Stimulated activated naive CD8-positive, alpha-beta T cell treated with anti-CD3 and anti-CD28 coated beads, Interleukin-15, amount 100 ng/mL, for 72 hours (primary cell): ENCODE measurements at regions not wholly inside any gene's neighbourhood (a gene's known extent, or its start where the extent isn't known, plus 50 kb on each side); places are given as distances from the start of the nearest gene placed in this dataset.
"Not testable (repeated sequence)": the region's sequence is repeated elsewhere in the genome, so short reads cannot be mapped to it uniquely, and the experiment has no call there.

Experiments used
- ATAC-seq: fragments of 150-1000 bp; cut with Tn5 transposase; 2 replicates; pipeline ENCODE4 v1.10.0; 2021; ENCODE audit warnings: mild to moderate bottlenecking, moderate library complexity
- DNase-seq, 2 donors: peaks; one replicate each; pipeline ENCODE4 v3.0.0; 2021 to 2022
- H3K27ac Mint-ChIP-seq, 2 donors: one replicate each; pipeline ENCODE4 v1.8.0; 2022; ENCODE audit warnings: mild to moderate bottlenecking in 2 of 2, mixed read lengths in 2 of 2, moderate library complexity in 2 of 2
- H3K27me3 Mint-ChIP-seq: one replicate; pipeline ENCODE4 v1.8.0; 2022; ENCODE audit warnings: mixed read lengths
- H3K4me1 Mint-ChIP-seq: one replicate; pipeline ENCODE4 v1.8.0; 2022; ENCODE audit warnings: mild to moderate bottlenecking, mixed read lengths
- H3K4me3 Mint-ChIP-seq, 2 donors: one replicate each; pipeline ENCODE4 v1.8.0; 2022; ENCODE audit warnings: mild to moderate bottlenecking in 2 of 2, mixed read lengths in 2 of 2, moderate library complexity in 1 of 2
- H3K9me3 Mint-ChIP-seq, 2 donors: one replicate each; pipeline ENCODE4 v1.8.0; 2022; ENCODE audit warnings: mixed read lengths in 2 of 2

GRCh38 chr4:82266345-82266744 lies 107.4 kb downstream of the HNRNPD start:
- ATAC-seq (no peak), DNase-seq (no peak)
- Mint-ChIP-seq H3K27ac (no peak overlapping the region), H3K4me3 (no peak overlapping the region), H3K27me3 (no peaks in the 10 kb centered on the region), H3K4me1 (peaks cover 14% of the 10 kb centered on the region), H3K9me3 (no peaks in the 10 kb centered on the region)

- H3K9me3 Mint-ChIP-seq = no peaks in the 10 kb centered on the region
- DNase-seq (no peak), ATAC-seq (no peak)
- H3K27ac Mint-ChIP-seq = no peak overlapping the region
- H3K4me3 Mint-ChIP-seq = no peak overlapping the region
- H3K27me3 Mint-ChIP-seq = no peaks in the 10 kb centered on the region
- no peaks in the 10 kb centered on the region for H3K4me1 Mint-ChIP-seq
Measured at GRCh38 chr4:82261084-82261483, 112.7 kb downstream of the HNRNPD start.

GRCh38 chr4:82260632-82261031 lies 113.2 kb downstream of the HNRNPD start:
- no peak for ATAC-seq
- H3K9me3 Mint-ChIP-seq = no peaks in the 10 kb centered on the region
- H3K4me1 Mint-ChIP-seq = no peaks in the 10 kb centered on the region
- DNase-seq = no peak
- H3K4me3 Mint-ChIP-seq = no peak overlapping the region
- H3K27ac Mint-ChIP-seq = no peak overlapping the region
- H3K27me3 Mint-ChIP-seq = no peaks in the 10 kb centered on the region

GRCh38 chr4:82256718-82257117 lies 117.1 kb downstream of the HNRNPD start:
- H3K27me3 Mint-ChIP-seq = no peaks in the 10 kb centered on the region
- H3K4me3 Mint-ChIP-seq = no peak overlapping the region
- ATAC-seq = no peak

GRCh38 chr4:82255657-82256056 lies 118.1 kb downstream of the HNRNPD start:
- no peaks in the 10 kb centered on the region for H3K27me3 Mint-ChIP-seq
- no peak for DNase-seq
- no peak overlapping the region for H3K4me3 Mint-ChIP-seq
- ATAC-seq = no peak
- no peaks in the 10 kb centered on the region for H3K4me1 Mint-ChIP-seq
- no peaks in the 10 kb centered on the region for H3K9me3 Mint-ChIP-seq
- H3K27ac Mint-ChIP-seq = no peak overlapping the region

More at GRCh38 chr4:82256718-82257117, 117.1 kb downstream of the HNRNPD start:
- H3K27ac Mint-ChIP-seq = no peak overlapping the region
- no peak for DNase-seq
- no peaks in the 10 kb centered on the region for H3K9me3 Mint-ChIP-seq
- H3K4me1 Mint-ChIP-seq = no peaks in the 10 kb centered on the region

- Mint-ChIP-seq H3K27ac (peak overlapping the region; percentile 2 to 68), H3K9me3 (no peaks in the 10 kb centered on the region), H3K4me1 (peaks cover 6% of the 10 kb centered on the region), H3K4me3 (no peak overlapping the region), H3K27me3 (no peaks in the 10 kb centered on the region)
- ATAC-seq = no peak
- no peak for DNase-seq
Measured at GRCh38 chr4:82248903-82249632, 124.7 kb downstream of the HNRNPD start.

GRCh38 chr4:82247629-82248028 lies 126.2 kb downstream of the HNRNPD start:
- no peak overlapping the region for H3K27ac Mint-ChIP-seq
- H3K9me3 Mint-ChIP-seq = no peaks in the 10 kb centered on the region
- no peak overlapping the region for H3K4me3 Mint-ChIP-seq
- H3K27me3 Mint-ChIP-seq = no peaks in the 10 kb centered on the region
- peaks cover 6% of the 10 kb centered on the region for H3K4me1 Mint-ChIP-seq
- ATAC-seq (no peak), DNase-seq (no peak)

GRCh38 chr4:82247171-82247570 lies 126.6 kb downstream of the HNRNPD start:
- no peak overlapping the region for H3K27ac Mint-ChIP-seq
- no peaks in the 10 kb centered on the region for H3K27me3 Mint-ChIP-seq
- no peaks in the 10 kb centered on the region for H3K9me3 Mint-ChIP-seq
- DNase-seq (no peak), ATAC-seq (no peak)
- peaks cover 6% of the 10 kb centered on the region for H3K4me1 Mint-ChIP-seq
- H3K4me3 Mint-ChIP-seq = no peak overlapping the region

- Mint-ChIP-seq H3K4me3 (no peak overlapping the region), H3K27me3 (no peaks in the 10 kb centered on the region), H3K4me1 (no peaks in the 10 kb centered on the region), H3K27ac (no peak overlapping the region), H3K9me3 (peaks cover 0 to 5% of the 10 kb centered on the region in 2 donors)
- DNase-seq (no peak), ATAC-seq (no peak)
Measured at GRCh38 chr4:82241534-82241933, 132.3 kb downstream of the HNRNPD start.

GRCh38 chr4:82240410-82240809 lies 133.4 kb downstream of the HNRNPD start:
- Mint-ChIP-seq H3K27me3 (no peaks in the 10 kb centered on the region), H3K4me1 (no peaks in the 10 kb centered on the region), H3K4me3 (no peak overlapping the region), H3K27ac (peak overlapping the region in 1 of 2 donors; percentile 54), H3K9me3 (peaks cover 0 to 8% of the 10 kb centered on the region in 2 donors)
- no peak for DNase-seq
- no peak for ATAC-seq

- not testable (repeated sequence) for H3K9me3 Mint-ChIP-seq
Measured at GRCh38 chr4:82237142-82237541, 136.6 kb downstream of the HNRNPD start.

GRCh38 chr4:82235346-82235745 lies 138.4 kb downstream of the HNRNPD start:
- DNase-seq (no peak), ATAC-seq (no peak)
- Mint-ChIP-seq H3K27me3 (no peaks in the 10 kb centered on the region), H3K27ac (no peak overlapping the region), H3K9me3 (peaks cover 4 to 8% of the 10 kb centered on the region in 2 donors), H3K4me3 (no peak overlapping the region), H3K4me1 (peaks cover 7% of the 10 kb centered on the region)

More at GRCh38 chr4:82237142-82237541, 136.6 kb downstream of the HNRNPD start:
- DNase-seq, H3K4me1 Mint-ChIP-seq, H3K27me3 Mint-ChIP-seq, ATAC-seq, H3K27ac Mint-ChIP-seq, H3K4me3 Mint-ChIP-seq: not testable (repeated sequence)

- peak; percentile 57 for ATAC-seq
- no peak overlapping the region for H3K27ac Mint-ChIP-seq
- DNase-seq = no peak
- no peaks in the 10 kb centered on the region for H3K27me3 Mint-ChIP-seq
- peaks cover 4 to 8% of the 10 kb centered on the region in 2 donors for H3K9me3 Mint-ChIP-seq
- H3K4me3 Mint-ChIP-seq = no peak overlapping the region
- H3K4me1 Mint-ChIP-seq = peaks cover 7% of the 10 kb centered on the region
Measured at GRCh38 chr4:82232891-82233290, 140.9 kb downstream of the HNRNPD start.

- H3K9me3 Mint-ChIP-seq = peaks cover 4 to 6% of the 10 kb centered on the region in 2 donors
- no peak for ATAC-seq
- no peak for DNase-seq
- H3K27ac Mint-ChIP-seq = no peak overlapping the region
- no peak overlapping the region for H3K4me3 Mint-ChIP-seq
- H3K4me1 Mint-ChIP-seq = peaks cover 7% of the 10 kb centered on the region
- H3K27me3 Mint-ChIP-seq = no peaks in the 10 kb centered on the region
Measured at GRCh38 chr4:82231806-82232205, 142.0 kb downstream of the HNRNPD start.

- no peak for DNase-seq
- Mint-ChIP-seq H3K27me3 (no peaks in the 10 kb centered on the region), H3K4me3 (no peak overlapping the region), H3K27ac (no peak overlapping the region), H3K9me3 (peaks cover 0 to 4% of the 10 kb centered on the region in 2 donors), H3K4me1 (peaks cover 7% of the 10 kb centered on the region)
- ATAC-seq = no peak
Measured at GRCh38 chr4:82230306-82230705, 143.5 kb downstream of the HNRNPD start.

GRCh38 chr4:82225030-82225429 lies 148.8 kb downstream of the HNRNPD start:
- Mint-ChIP-seq H3K27me3 (no peaks in the 10 kb centered on the region), H3K4me3 (no peak overlapping the region), H3K4me1 (peaks cover 6% of the 10 kb centered on the region), H3K9me3 (peaks cover 0 to 4% of the 10 kb centered on the region in 2 donors), H3K27ac (peak overlapping the region in 1 of 2 donors; percentile 59)
- no peak for DNase-seq
- ATAC-seq = no peak

GRCh38 chr4:82223715-82224114 lies 150.1 kb downstream of the HNRNPD start:
- H3K4me3 Mint-ChIP-seq = no peak overlapping the region
- no peak for DNase-seq
- peak; percentile 71 for ATAC-seq
- H3K27ac Mint-ChIP-seq = no peak overlapping the region
- no peaks in the 10 kb centered on the region for H3K27me3 Mint-ChIP-seq
- H3K4me1 Mint-ChIP-seq = peaks cover 6% of the 10 kb centered on the region
- H3K9me3 Mint-ChIP-seq = peaks cover 0 to 4% of the 10 kb centered on the region in 2 donors
